ENCODE measurements at regions not wholly inside any gene's neighbourhood (a gene's known extent, or its start where the extent isn't known, plus 50 kb on each side); places are given as distances from the start of the nearest gene placed in this dataset.

DNA sequence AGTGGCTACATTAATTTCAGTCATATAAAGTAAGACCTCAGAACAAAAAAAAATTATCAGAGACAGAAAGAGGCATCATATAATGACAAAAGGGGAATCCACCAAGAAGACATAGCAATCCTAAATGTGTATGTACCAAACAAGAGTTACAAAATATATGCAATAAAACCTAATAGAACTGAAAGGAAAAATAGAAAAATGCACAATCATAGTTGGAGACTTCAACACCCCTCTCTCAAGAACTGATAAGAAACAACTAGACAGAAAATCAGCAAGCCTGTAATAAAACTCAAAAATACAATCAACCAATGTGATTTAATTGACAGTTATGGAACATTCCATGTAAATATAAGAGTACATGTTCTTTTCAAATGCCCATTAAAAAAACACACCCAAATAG, 61.3 kb upstream of the C16orf82 start:
- Histone ChIP-seq H3K9me3 (ENCODE audit: control insufficient read depth, low read depth, low read length) (peaks cover 2% of the 10 kb centered on the region), H3K9me1 (ENCODE audit: control insufficient read depth, extremely low read depth, insufficient read depth, low read length) (no peaks in the 10 kb centered on the region), H3K79me2 (ENCODE audit: control insufficient read depth, insufficient read depth, low read length) (no peaks in the 10 kb centered on the region), H4K20me1 (ENCODE audit: control insufficient read depth, extremely low read depth, insufficient read depth, low read length) (no peaks in the 10 kb centered on the region), H2AFZ (ENCODE audit: control insufficient read depth, low read length) (no peak overlapping the region), H3K9ac (ENCODE audit: control insufficient read depth, extremely low read depth, insufficient read depth, low read length) (no peak overlapping the region), H3K4me1 (ENCODE audit: control insufficient read depth, extremely low read depth, insufficient read depth, low read length) (no peaks in the 10 kb centered on the region), H3K4me3 (ENCODE audit: control insufficient read depth in 2 of 3, extremely low read depth in 1 of 3, insufficient read depth in 2 of 3, low read depth in 1 of 3, low read length in 3 of 3) (no peak overlapping the region), H3K27ac (ENCODE audit: control insufficient read depth, insufficient read depth, low read length) (no peak overlapping the region), H3K4me2 (ENCODE audit: control insufficient read depth, extremely low read depth, insufficient read depth, low read depth, low read length) (no peak overlapping the region), H3K27me3 (ENCODE audit: control insufficient read depth, extremely low read depth, insufficient read depth, low read length) (no peaks in the 10 kb centered on the region), H3K36me3 (ENCODE audit: control insufficient read depth in 2 of 2, extremely low read depth in 1 of 2, insufficient read depth in 2 of 2, low read length in 2 of 2) (no peaks in the 10 kb centered on the region)
- DNase-seq (ENCODE audit: low read depth, low spot score) (no peak), FAIRE-seq (no peak)
- TF ChIP-seq, protein P1, sequence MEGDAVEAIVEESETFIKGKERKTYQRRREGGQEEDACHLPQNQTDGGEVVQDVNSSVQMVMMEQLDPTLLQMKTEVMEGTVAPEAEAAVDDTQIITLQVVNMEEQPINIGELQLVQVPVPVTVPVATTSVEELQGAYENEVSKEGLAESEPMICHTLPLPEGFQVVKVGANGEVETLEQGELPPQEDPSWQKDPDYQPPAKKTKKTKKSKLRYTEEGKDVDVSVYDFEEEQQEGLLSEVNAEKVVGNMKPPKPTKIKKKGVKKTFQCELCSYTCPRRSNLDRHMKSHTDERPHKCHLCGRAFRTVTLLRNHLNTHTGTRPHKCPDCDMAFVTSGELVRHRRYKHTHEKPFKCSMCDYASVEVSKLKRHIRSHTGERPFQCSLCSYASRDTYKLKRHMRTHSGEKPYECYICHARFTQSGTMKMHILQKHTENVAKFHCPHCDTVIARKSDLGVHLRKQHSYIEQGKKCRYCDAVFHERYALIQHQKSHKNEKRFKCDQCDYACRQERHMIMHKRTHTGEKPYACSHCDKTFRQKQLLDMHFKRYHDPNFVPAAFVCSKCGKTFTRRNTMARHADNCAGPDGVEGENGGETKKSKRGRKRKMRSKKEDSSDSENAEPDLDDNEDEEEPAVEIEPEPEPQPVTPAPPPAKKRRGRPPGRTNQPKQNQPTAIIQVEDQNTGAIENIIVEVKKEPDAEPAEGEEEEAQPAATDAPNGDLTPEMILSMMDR (optimal IDR thresholded peaks at IDR 0.05 in 1 of 3, IDR thresholded peaks at IDR 0.05 in 1 of 3, conservative IDR thresholded peaks at IDR 0.05 in 1 of 3; ENCODE audit: extremely low read depth in 1 of 3, insufficient read depth in 2 of 3, low read length in 3 of 3) = no peak
- no peak for TF ChIP-seq EZH2 (IDR thresholded peaks at IDR 0.05; ENCODE audit: low read length)
- dilution Hi-C loops (cut with MboI; ENCODE audit: extremely low pct_ligation_motif_present, low sequenced_read_pairs) = no loop called here
